K562 (cell line): ENCODE measurements at regions not wholly inside any gene's neighbourhood (a gene's known extent, or its start where the extent isn't known, plus 50 kb on each side); places are given as distances from the start of the nearest gene placed in this dataset.

Experiments used
- ATAC-seq: fragments of 200-7000 bp; cut with Tn5 transposase; 3 replicates; pipeline ENCODE4 v1.9.1; 2020; ENCODE audit warnings: moderate library complexity
- BruUV-seq: library from RNA; stranded (reverse); fragments of 400-500 nt; replicated peaks from 2 replicates; lab custom pipeline; 2021; lab: Mats Ljungman, UMichigan
- CTCF ChIA-PET: fragments of 300-600 bp; formaldehyde crosslinking; extraction: SDS; loops from one replicate; lab custom pipeline; 2021; ENCODE audit warnings: low intra/inter-chr PET ratio; lab: Yijun Ruan, JAX
- POLR2A ChIA-PET: fragments of 300-600, 350-650 bp; sonication (Branson Sonifier 250); formaldehyde crosslinking; extraction: SDS; loops from one replicate; lab custom pipeline; 2021; ENCODE audit warnings: antibody characterized with exemption, inconsistent platforms; lab: Yijun Ruan, JAX
- DNase-seq, 4 experiments: peaks; one replicate each; pipeline versions ENCODE4 v3.0.0 to v3.0.0-alpha.2; 2011 to 2018; ENCODE audit warnings: low spot score in 3 of 4, mixed read lengths in 3 of 4; ENCODE audit errors: extremely low read depth in 1 of 4
- FAIRE-seq: peaks from 2 replicates; lab custom pipeline; 2011; peaks lifted over from hg19 to GRCh38; lab: Jason Lieb, UNC
- H2AFZ ChIP-seq: 2 replicates; pipeline ENCODE4 v1.6.0; 2011; ENCODE audit warnings: low read depth, low read length, control low read depth, inconsistent platforms
- H3K27ac ChIP-seq: fragments of 200-600 bp; 3 replicates; pipeline ENCODE4 v1.8.0; 2011; ENCODE audit warnings: low read depth, mild to moderate bottlenecking, control low read depth, inconsistent platforms, low read length, moderate library complexity, mixed read lengths; ENCODE audit errors: extremely low read depth
- H3K27me3 ChIP-seq, 2 experiments: fragments of 300-600 bp in 1 of 2; 2 replicates in 1 of 2; 3 replicates in 1 of 2; pipeline versions ENCODE4 v1.6.0 to v1.8.0; 2011; ENCODE audit warnings: inconsistent platforms in 2 of 2, low read length in 2 of 2, mild to moderate bottlenecking in 1 of 2, mixed read lengths in 1 of 2, moderate library complexity in 1 of 2; ENCODE audit not compliant: control insufficient read depth in 2 of 2, insufficient read depth in 2 of 2
- H3K36me3 ChIP-seq: fragments of 300-600 bp; 3 replicates; pipeline ENCODE4 v1.8.0; 2011; ENCODE audit warnings: mild to moderate bottlenecking, low read length, inconsistent platforms; ENCODE audit not compliant: control insufficient read depth, insufficient read depth
- H3K4me1 ChIP-seq, 2 experiments: fragments of 200-600 bp in 1 of 2; replicated peaks in 1 of 2; 2 replicates in 1 of 2; 3 replicates in 1 of 2; pipeline versions ENCODE4 v1.5.1 to v1.8.0; 2011; ENCODE audit warnings: inconsistent platforms in 2 of 2, low read length in 2 of 2, mild to moderate bottlenecking in 1 of 2, mixed read lengths in 1 of 2, moderate library complexity in 1 of 2; ENCODE audit not compliant: control insufficient read depth in 2 of 2, insufficient read depth in 2 of 2
- H3K4me2 ChIP-seq: 2 replicates; pipeline ENCODE4 v1.6.1; 2011; ENCODE audit warnings: low read length, control low read depth, inconsistent platforms, mixed read lengths; ENCODE audit not compliant: insufficient read depth
- H3K4me3 ChIP-seq: fragments of 200-600 bp; sonication (generic), shearing (Covaris generic); 2 replicates; pipeline ENCODE4 v1.5.1; 2016; ENCODE audit warnings: control low read depth, inconsistent platforms
- H3K79me2 ChIP-seq: fragments of 200-600 bp; 3 replicates; pipeline ENCODE4 v1.8.0; 2011; ENCODE audit warnings: low read length, inconsistent platforms; ENCODE audit not compliant: control insufficient read depth, insufficient read depth
- H3K9ac ChIP-seq, 2 experiments: 2 replicates each; pipeline versions ENCODE4 v1.6.0 to v1.6.1; 2011; ENCODE audit warnings: low read depth in 2 of 2, low read length in 2 of 2, control low read depth in 1 of 2, inconsistent platforms in 1 of 2, mild to moderate bottlenecking in 1 of 2, mixed read lengths in 1 of 2; ENCODE audit not compliant: insufficient read depth in 1 of 2
- H3K9me1 ChIP-seq: one replicate; pipeline ENCODE4 v1.6.0; 2011; ENCODE audit warnings: inconsistent platforms, mild to moderate bottlenecking, low read length, moderate library complexity; ENCODE audit not compliant: control insufficient read depth, insufficient read depth
- H3K9me3 ChIP-seq: replicated peaks from 2 replicates; pipeline ENCODE4 v1.5.1; 2011; ENCODE audit warnings: low read depth, low read length, inconsistent platforms; ENCODE audit not compliant: control insufficient read depth, insufficient read depth
- H4K20me1 ChIP-seq: replicated peaks from 2 replicates; pipeline ENCODE4 v1.6.1; 2011; ENCODE audit warnings: low read length, inconsistent platforms, mixed read lengths; ENCODE audit not compliant: control insufficient read depth, insufficient read depth
- BHLHE40 ChIP-seq: IDR thresholded peaks from 2 replicates; pipeline ENCODE4 v1.6.1; 2011; ENCODE audit warnings: low read length, improper control_type of control experiment
- CCNT2 ChIP-seq: IDR thresholded peaks from 2 replicates; pipeline ENCODE4 v1.6.1; 2011; ENCODE audit warnings: borderline replicate concordance, low read depth, mild to moderate bottlenecking, moderate library complexity, mixed read lengths, low read length; ENCODE audit not compliant: insufficient read length; ENCODE audit errors: extremely low read depth
- HMG20B ChIP-seq: fragments of 250-450 bp; sonication (Bioruptor Pico); IDR thresholded peaks from 2 replicates; pipeline ENCODE4 v1.5.0; 2021; ENCODE audit warnings: mild to moderate bottlenecking
- ILF3 ChIP-seq: fragments of 450-650 bp; IDR thresholded peaks from 2 replicates; pipeline ENCODE4 v1.6.1; 2018; ENCODE audit warnings: antibody characterized with exemption, mild to moderate bottlenecking, moderate library complexity, borderline replicate concordance
- LEF1 ChIP-seq: fragments of 450-650 bp; IDR thresholded peaks from 2 replicates; pipeline ENCODE4 v1.6.1; 2016; ENCODE audit warnings: mild to moderate bottlenecking
- MTF1 ChIP-seq: fragments of 250-450 bp; sonication (Bioruptor Pico); IDR thresholded peaks from 2 replicates; pipeline ENCODE4 v1.9.0; 2021; ENCODE audit warnings: moderate library complexity, mild to moderate bottlenecking, inconsistent platforms, borderline replicate concordance
- PHF8 ChIP-seq: fragments of 200-600 bp; sonication (generic); IDR thresholded peaks from 2 replicates; pipeline ENCODE4 v1.6.1; 2012; ENCODE audit warnings: mixed run types, mild to moderate bottlenecking, inconsistent platforms, low read length, moderate library complexity, borderline replicate concordance
- RFX5 ChIP-seq: IDR thresholded peaks from 2 replicates; pipeline ENCODE4 v1.6.1; 2011; ENCODE audit warnings: low read depth, mild to moderate bottlenecking, improper control_type of control experiment, low read length
- RUNX1 ChIP-seq: sonication (generic); IDR thresholded peaks from 2 replicates; pipeline ENCODE4 v1.6.1; 2016; ENCODE audit warnings: antibody characterized with exemption, low read depth
- SOX6 ChIP-seq: fragments of 450-650 bp; IDR thresholded peaks from 2 replicates; pipeline ENCODE4 v1.6.1; 2014; ENCODE audit warnings: mild to moderate bottlenecking
- STAT5B ChIP-seq: fragments of 250-450 bp; sonication (Bioruptor Pico); IDR thresholded peaks from 2 replicates; pipeline ENCODE4 v1.8.0; 2021; ENCODE audit warnings: mild to moderate bottlenecking, inconsistent platforms
- TCFL5 ChIP-seq: fragments of 250-450 bp; sonication (Bioruptor Pico); conservative IDR thresholded peaks from 2 replicates; pipeline ENCODE4 v1.6.1; 2021; ENCODE audit warnings: mild to moderate bottlenecking, moderate library complexity, matching md5 sums
- TFAM ChIP-seq: fragments of 250-450 bp; sonication (Bioruptor Pico); conservative IDR thresholded peaks from 2 replicates; pipeline ENCODE4 v1.5.0; 2021; ENCODE audit warnings: mild to moderate bottlenecking, moderate library complexity
- ZNF79 ChIP-seq: fragments of 250-450 bp; sonication (Bioruptor Pico); IDR thresholded peaks from 2 replicates; pipeline ENCODE4 v1.4.0; 2020; ENCODE audit warnings: low read depth, mild to moderate bottlenecking, moderate library complexity
- WGBS: fragments of 100-300 bp; shearing (Covaris generic); methylation state at CpG from one replicate; pipeline ENCODE4 v1.1.6; 2016; ENCODE audit warnings: low coverage, mixed read lengths; ENCODE audit not compliant: insufficient coverage; ENCODE audit errors: missing lambda C conversion rate; 5-methylcytosine and 5-hydroxymethylcytosine counted together
- in situ Hi-C: fragments of 300-500 bp; cut with MboI; formaldehyde crosslinking; loops from 4 replicates; pipeline ENCODE4 v1.15.0; 2018; ENCODE audit warnings: inconsistent platforms, mixed read lengths
- intact Hi-C: fragments of 100-400 bp; cut with micrococcal nuclease; formaldehyde crosslinking; loops from 2 replicates; pipeline ENCODE4 v1.14.2; 2022
- TF ChIP-seq, protein P1 (sequence below): fragments of 250-450 bp; sonication (Bioruptor Pico); IDR thresholded peaks from 2 replicates; pipeline ENCODE4 v1.4.0; 2020; ENCODE audit warnings: mild to moderate bottlenecking, moderate library complexity

DNA sequence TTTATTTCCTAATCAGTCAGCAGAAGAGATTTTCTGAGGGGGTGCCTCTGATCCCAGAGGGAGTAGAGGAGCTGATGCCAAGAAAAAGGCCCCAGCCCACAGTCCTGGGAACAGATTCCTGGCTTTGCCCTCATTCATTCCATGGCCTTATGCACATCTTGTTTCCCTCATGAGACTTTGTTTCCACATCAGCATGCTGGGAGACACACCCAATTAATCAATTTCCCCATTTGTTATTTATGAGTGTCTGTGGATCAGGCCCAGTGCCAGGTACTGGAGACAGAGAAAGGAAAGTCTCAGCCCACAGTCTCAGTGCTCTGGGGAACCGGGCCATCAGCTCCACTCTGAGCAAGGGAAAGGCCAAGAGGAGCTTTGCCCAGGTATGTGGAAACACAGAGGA is 496.2 kb upstream of the ZMIZ1 start:
- H4K20me1 ChIP-seq, result no peaks in the 10 kb centered on the region
- intact Hi-C loops (no loop called here), in situ Hi-C loops (no loop called here)
- 0% methylated on average over 1 of the region's 1 CpG for WGBS
- BruUV-seq, result no TSS peak
- no peak overlapping the region for H3K4me2 ChIP-seq
- FAIRE-seq (no peak), DNase-seq (no peak), ATAC-seq (no peak)
- peaks cover 6 to 58% of the 10 kb centered on the region in 2 experiments; a peak in 4 of 5 replicates for H3K27me3 ChIP-seq
- no peaks in the 10 kb centered on the region for H3K36me3 ChIP-seq
- no peaks in the 10 kb centered on the region for H3K9me3 ChIP-seq
- no peaks in the 10 kb centered on the region for H3K9me1 ChIP-seq
- H3K4me3 ChIP-seq, result no peak overlapping the region
- ChIA-PET CTCF (no interaction called here), POLR2A (no interaction called here)
- no peaks in the 10 kb centered on the region for H3K4me1 ChIP-seq
- H3K27ac ChIP-seq, result no peak overlapping the region
- H3K9ac ChIP-seq, result no peak overlapping the region
- no peak overlapping the region for H2AFZ ChIP-seq
- TF ChIP-seq RUNX1 (no peak), TCFL5 (CRISPR knock-in tag) (no peak), SOX6 (no peak), HMG20B (CRISPR knock-in tag) (no peak), STAT5B (CRISPR knock-in tag) (no peak), ZNF79 (CRISPR knock-in tag) (no peak), BHLHE40 (no peak), TFAM (CRISPR knock-in tag) (no peak), MTF1 (CRISPR knock-in tag) (no peak), PHF8 (no peak), CCNT2 (no peak), RFX5 (no peak), LEF1 (no peak), ILF3 (no peak)
- TF ChIP-seq, protein P1, sequence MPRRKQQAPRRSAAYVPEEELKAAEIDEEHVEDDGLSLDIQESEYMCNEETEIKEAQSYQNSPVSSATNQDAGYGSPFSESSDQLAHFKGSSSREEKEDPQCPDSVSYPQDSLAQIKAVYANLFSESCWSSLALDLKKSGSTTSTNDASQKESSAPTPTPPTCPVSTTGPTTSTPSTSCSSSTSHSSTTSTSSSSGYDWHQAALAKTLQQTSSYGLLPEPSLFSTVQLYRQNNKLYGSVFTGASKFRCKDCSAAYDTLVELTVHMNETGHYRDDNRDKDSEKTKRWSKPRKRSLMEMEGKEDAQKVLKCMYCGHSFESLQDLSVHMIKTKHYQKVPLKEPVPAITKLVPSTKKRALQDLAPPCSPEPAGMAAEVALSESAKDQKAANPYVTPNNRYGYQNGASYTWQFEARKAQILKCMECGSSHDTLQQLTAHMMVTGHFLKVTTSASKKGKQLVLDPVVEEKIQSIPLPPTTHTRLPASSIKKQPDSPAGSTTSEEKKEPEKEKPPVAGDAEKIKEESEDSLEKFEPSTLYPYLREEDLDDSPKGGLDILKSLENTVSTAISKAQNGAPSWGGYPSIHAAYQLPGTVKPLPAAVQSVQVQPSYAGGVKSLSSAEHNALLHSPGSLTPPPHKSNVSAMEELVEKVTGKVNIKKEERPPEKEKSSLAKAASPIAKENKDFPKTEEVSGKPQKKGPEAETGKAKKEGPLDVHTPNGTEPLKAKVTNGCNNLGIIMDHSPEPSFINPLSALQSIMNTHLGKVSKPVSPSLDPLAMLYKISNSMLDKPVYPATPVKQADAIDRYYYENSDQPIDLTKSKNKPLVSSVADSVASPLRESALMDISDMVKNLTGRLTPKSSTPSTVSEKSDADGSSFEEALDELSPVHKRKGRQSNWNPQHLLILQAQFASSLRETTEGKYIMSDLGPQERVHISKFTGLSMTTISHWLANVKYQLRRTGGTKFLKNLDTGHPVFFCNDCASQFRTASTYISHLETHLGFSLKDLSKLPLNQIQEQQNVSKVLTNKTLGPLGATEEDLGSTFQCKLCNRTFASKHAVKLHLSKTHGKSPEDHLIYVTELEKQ, result no peak
- H3K79me2 ChIP-seq, result no peaks in the 10 kb centered on the region
